GM18867 (cell line): ENCODE measurements at regions not wholly inside any gene's neighbourhood (a gene's known extent, or its start where the extent isn't known, plus 50 kb on each side); places are given as distances from the start of the nearest gene placed in this dataset.

Source experiments
- ATAC-seq: cut with Tn5 transposase; IDR thresholded peaks from one replicate; pipeline ENCODE4 v1.9.1; 2021; ENCODE audit warnings: mild to moderate bottlenecking, moderate library complexity; ENCODE audit not compliant: unreplicated experiment

GRCh38 chr7:142418326-142418725 is 160.5 kb upstream of the PRSS58 start:
- no peak for ATAC-seq

- no peak for ATAC-seq
These were observed 157.1 kb upstream of the PRSS58 start for GRCh38 chr7:142414915-142415314.

- peak; percentile 72 for ATAC-seq
These were observed 156.3 kb upstream of the PRSS58 start for GRCh38 chr7:142414135-142414534.

GRCh38 chr7:142413280-142414000 is 155.6 kb upstream of the PRSS58 start:
- no peak for ATAC-seq

- peak; percentile 87 for ATAC-seq
These were observed 154.8 kb upstream of the PRSS58 start for GRCh38 chr7:142412551-142413193.

GRCh38 chr7:142409471-142409870 is 151.6 kb upstream of the PRSS58 start:
- ATAC-seq, result no peak

- no peak for ATAC-seq
These were observed 150.9 kb upstream of the PRSS58 start for GRCh38 chr7:142408794-142409193.

GRCh38 chr7:142407939-142408570 is 150.2 kb upstream of the PRSS58 start:
- no peak for ATAC-seq

- no peak for ATAC-seq
These were observed 147.4 kb upstream of the PRSS58 start for GRCh38 chr7:142405122-142405765.

GRCh38 chr7:142401951-142402350 is 144.1 kb upstream of the PRSS58 start:
- ATAC-seq, result no peak

GRCh38 chr7:142400042-142400533 is 142.2 kb upstream of the PRSS58 start:
- ATAC-seq, result no peak

GRCh38 chr7:142391191-142391992 is 133.5 kb upstream of the PRSS58 start:
- no peak for ATAC-seq

GRCh38 chr7:142389544-142389943 is 131.7 kb upstream of the PRSS58 start:
- no peak for ATAC-seq

- peak; percentile 87 for ATAC-seq
These were observed 127.9 kb upstream of the PRSS58 start for GRCh38 chr7:142385491-142386340.

GRCh38 chr7:142384493-142384922 is 126.7 kb upstream of the PRSS58 start:
- no peak for ATAC-seq

GRCh38 chr7:142383841-142384492 is 126.1 kb upstream of the PRSS58 start:
- ATAC-seq, result no peak

- ATAC-seq, result no peak
These were observed 124.0 kb upstream of the PRSS58 start for GRCh38 chr7:142381727-142382390.

- no peak for ATAC-seq
These were observed 122.2 kb upstream of the PRSS58 start for GRCh38 chr7:142380069-142380468.
